ENCODE measurements at regions not wholly inside any gene's neighbourhood (a gene's known extent, or its start where the extent isn't known, plus 50 kb on each side); places are given as distances from the start of the nearest gene placed in this dataset.
A peak's percentile ranks its signal among the peaks of the same experiment; 100 is the strongest.

GRCh38 chr15:101590785-101591184, 61.4 kb downstream of the TM2D3 start:
- H3K27ac Mint-ChIP-seq: no peak overlapping the region
- no peaks in the 10 kb centered on the region for H3K36me3 Mint-ChIP-seq
- H3K4me3 Mint-ChIP-seq: no peak overlapping the region
- peaks cover 4 to 17% (median 9%) of the 10 kb centered on the region in 3 donors for H3K9me3 Mint-ChIP-seq
- peaks cover 12% of the 10 kb centered on the region for H3K27me3 Mint-ChIP-seq
- no peaks in the 10 kb centered on the region for H3K4me1 Mint-ChIP-seq

GRCh38 chr15:101583284-101583683, 68.9 kb downstream of the TM2D3 start:
- Mint-ChIP-seq H3K4me3 (no peak overlapping the region), H3K27ac (no peak overlapping the region), H3K9me3 (peaks cover 0 to 6% (median 4%) of the 10 kb centered on the region in 3 donors)

DNA sequence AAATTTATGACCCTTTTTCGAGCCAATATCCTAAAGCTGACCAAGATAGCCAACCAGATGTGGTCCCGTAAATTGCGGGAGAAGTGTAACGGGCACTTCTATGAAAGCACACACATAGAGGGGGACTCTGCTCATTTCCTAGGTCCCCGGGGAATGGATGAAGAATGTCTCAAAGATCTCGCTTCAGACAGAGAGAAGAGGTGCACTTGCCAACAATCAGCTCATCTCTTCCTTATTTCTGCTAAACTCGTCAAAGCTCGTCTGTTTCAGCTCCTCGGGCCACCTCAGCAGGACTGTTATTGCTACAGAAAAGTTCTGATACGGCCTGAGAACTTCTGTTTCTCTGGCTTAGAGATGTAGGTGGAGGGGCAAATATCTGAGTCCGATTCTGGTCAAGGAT, 71.8 kb downstream of the TM2D3 start:
- Mint-ChIP-seq H3K36me3 (peaks cover 2% of the 10 kb centered on the region), H3K4me3 (no peak overlapping the region), H3K27me3 (peaks cover 17% of the 10 kb centered on the region), H3K9me3 (peaks cover 0 to 11% (median 6%) of the 10 kb centered on the region in 3 donors), H3K27ac (no peak overlapping the region), H3K4me1 (no peaks in the 10 kb centered on the region)

More at GRCh38 chr15:101583284-101583683, 68.9 kb downstream of the TM2D3 start:
- H3K27me3 Mint-ChIP-seq: peaks cover 18% of the 10 kb centered on the region
- H3K4me1 Mint-ChIP-seq: no peaks in the 10 kb centered on the region
- no peaks in the 10 kb centered on the region for H3K36me3 Mint-ChIP-seq

DNA sequence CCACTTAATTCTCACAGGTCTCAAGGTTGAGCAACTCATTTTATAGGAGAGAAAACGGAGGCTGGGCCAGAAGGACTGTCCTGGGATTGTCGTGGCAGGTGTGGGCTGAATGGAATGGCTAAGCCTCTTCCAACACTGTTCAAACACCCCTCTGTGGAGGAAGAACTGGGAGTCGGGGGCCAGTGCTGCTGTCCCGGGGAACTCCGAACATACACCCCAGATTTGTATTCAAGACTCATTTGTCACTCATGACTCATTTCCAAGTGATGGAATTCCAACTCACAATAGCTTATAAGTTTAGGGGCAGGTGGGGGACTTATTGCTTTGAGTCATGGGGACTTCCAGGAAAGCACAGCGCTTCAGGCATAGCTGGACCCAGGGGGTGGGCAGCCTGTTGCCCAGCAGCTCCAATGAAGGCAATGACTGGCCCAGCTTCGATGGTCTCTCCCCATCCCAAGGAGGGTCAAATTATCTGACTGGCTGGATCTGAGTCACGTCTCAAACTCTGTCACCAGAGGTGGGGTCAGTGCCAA, 72.5 kb downstream of the TM2D3 start:
- H3K27ac Mint-ChIP-seq: no peak overlapping the region
- H3K36me3 Mint-ChIP-seq: peaks cover 2% of the 10 kb centered on the region
- H3K27me3 Mint-ChIP-seq: peaks cover 17% of the 10 kb centered on the region
- peaks cover 0 to 11% (median 6%) of the 10 kb centered on the region in 3 donors for H3K9me3 Mint-ChIP-seq
- H3K4me3 Mint-ChIP-seq: no peak overlapping the region
- no peaks in the 10 kb centered on the region for H3K4me1 Mint-ChIP-seq

DNA sequence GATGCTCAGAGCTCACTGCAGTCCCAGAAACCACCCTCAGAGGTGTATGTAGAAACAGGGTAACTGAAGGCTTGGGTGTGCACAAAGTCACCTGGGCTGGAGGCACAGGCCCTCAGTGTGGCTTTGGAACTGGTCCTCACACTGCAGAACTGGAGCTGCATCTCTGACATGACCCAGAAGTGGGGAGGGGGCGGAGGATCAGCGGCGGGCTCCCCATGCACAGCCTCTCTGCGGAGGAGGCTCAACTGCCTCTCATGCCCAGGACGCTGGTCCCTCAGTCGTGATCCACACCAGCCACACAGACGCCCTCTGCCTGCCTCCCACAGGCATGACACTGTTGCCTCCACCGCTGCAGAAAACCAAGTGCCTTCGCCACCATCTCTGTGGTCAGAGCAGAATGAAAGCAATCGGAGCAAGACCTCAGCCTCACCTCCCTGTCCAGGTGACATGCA, 73.7 kb downstream of the TM2D3 start:
- peaks cover 18% of the 10 kb centered on the region for H3K27me3 Mint-ChIP-seq
- H3K27ac Mint-ChIP-seq: peak overlapping the region in 1 of 3 donors; percentile 90
- H3K4me1 Mint-ChIP-seq: no peaks in the 10 kb centered on the region
- peaks cover 2% of the 10 kb centered on the region for H3K36me3 Mint-ChIP-seq
- H3K4me3 Mint-ChIP-seq: no peak overlapping the region
- peaks cover 0 to 6% (median 2%) of the 10 kb centered on the region in 3 donors for H3K9me3 Mint-ChIP-seq

DNA sequence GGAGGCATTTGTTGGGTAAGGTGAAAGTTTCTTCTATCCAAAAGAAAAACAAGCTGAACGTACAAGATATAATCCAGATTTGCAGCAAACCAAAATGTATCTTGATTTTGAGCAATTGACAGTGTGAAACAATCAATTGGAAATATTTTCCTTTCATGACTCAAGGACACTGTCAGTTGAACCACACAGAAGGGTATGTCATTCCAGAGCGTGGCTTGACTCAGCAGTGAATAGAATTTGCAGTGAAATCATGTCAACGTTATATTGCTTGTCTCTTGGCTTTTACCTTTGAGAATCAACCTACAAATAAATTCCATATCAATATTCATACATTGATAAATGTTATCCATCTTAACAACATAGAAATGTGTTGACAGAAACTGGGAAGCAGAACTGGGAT, 78.2 kb downstream of the TM2D3 start:
- no peaks in the 10 kb centered on the region for H3K4me1 Mint-ChIP-seq
- H3K36me3 Mint-ChIP-seq: peaks cover 2% of the 10 kb centered on the region
- H3K27ac Mint-ChIP-seq: peak overlapping the region in 1 of 3 donors; percentile 7
- no peak overlapping the region for H3K4me3 Mint-ChIP-seq
- peaks cover 0 to 6% (median 0%) of the 10 kb centered on the region in 3 donors for H3K9me3 Mint-ChIP-seq
- H3K27me3 Mint-ChIP-seq: peaks cover 14% of the 10 kb centered on the region

DNA sequence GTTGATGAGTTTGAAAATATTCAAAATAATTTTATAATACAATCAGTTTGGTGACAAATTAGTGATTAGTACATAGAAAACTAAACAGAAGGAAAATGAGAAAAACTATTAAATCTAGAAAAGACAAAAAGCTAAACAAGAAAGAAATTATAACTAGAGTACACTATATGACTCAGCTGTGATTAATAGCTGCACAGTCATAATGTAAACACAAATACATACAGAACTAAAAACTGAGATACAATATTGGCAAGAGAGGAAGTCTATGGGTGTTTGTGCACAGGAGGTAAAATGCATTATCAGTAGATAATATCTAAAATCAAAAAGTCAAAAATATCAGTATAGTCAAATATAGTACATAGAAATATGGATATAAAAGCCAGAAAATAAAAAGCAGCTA, 80.7 kb upstream of the PCSK6 start:
- Mint-ChIP-seq H3K27ac (no peak overlapping the region), H3K27me3 (peaks cover 15% of the 10 kb centered on the region), H3K36me3 (no peaks in the 10 kb centered on the region), H3K9me3 (peaks cover 0 to 2% (median 0%) of the 10 kb centered on the region in 3 donors), H3K4me1 (no peaks in the 10 kb centered on the region), H3K4me3 (no peak overlapping the region)

DNA sequence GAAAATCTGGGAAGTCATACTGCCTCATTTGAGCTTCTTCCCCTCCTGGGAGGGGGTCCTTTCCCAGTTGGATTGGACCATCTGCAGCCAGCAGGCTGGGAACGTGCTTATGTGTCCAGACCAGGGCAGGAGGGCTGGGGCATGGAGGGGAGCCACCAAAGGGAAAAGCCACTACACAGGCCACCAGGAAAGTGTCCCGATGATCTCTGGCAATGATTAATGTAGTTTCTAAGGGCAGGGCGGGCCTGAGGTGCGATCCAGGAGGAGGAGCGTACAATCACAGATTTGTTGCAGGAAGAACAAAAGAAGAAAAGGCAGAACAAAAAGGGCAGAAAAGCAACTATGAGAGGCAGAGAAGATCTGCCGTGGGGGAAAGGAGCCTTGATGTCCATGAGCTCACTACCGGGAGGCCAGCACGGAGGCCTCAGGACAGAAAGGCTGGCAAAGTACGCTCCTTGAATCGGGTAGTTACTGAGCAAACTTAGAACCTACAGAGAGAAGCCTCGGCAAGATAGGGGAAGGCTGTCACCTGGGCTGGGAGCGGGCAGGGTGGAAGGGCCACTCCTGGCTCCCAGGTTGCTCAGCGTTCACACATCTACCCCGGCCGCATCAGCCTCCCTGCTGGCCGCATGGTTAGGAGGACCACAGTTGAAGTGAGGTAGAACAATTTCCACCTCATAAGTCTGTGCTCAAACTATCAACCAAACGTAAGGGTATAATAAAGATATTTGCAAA, 79.5 kb upstream of the PCSK6 start:
- Mint-ChIP-seq H3K9me3 (peaks cover 0 to 2% (median 0%) of the 10 kb centered on the region in 3 donors), H3K27ac (no peak overlapping the region), H3K4me1 (no peaks in the 10 kb centered on the region), H3K27me3 (peaks cover 17% of the 10 kb centered on the region), H3K36me3 (peaks cover 2% of the 10 kb centered on the region), H3K4me3 (no peak overlapping the region)

DNA sequence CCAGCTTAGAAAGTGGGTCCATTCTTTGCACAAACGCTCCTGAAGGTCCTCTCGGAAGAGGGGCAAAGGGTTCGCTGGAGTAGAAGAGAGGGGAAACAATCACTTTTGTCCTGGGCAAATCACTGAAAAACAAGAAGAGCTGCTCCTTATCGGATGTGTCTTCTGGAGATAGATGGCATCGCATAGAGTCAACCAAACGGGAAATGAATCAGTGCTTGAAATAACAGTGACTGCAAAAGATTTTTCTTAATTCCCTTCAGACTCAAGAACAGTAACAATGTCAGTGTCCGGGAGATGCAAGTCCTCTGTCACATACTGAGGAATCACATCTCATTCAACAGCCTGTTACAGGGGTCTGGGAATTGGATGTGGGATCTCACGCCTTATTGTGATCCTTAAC, 78.8 kb upstream of the PCSK6 start:
- Mint-ChIP-seq H3K27ac (no peak overlapping the region), H3K36me3 (peaks cover 2% of the 10 kb centered on the region), H3K9me3 (peaks cover 0 to 2% (median 0%) of the 10 kb centered on the region in 3 donors), H3K4me1 (no peaks in the 10 kb centered on the region), H3K27me3 (peaks cover 12% of the 10 kb centered on the region), H3K4me3 (no peak overlapping the region)

GRCh38 chr15:101566748-101567488, 77.4 kb upstream of the PCSK6 start:
- H3K4me1 Mint-ChIP-seq: no peaks in the 10 kb centered on the region
- no peak overlapping the region for H3K4me3 Mint-ChIP-seq
- H3K27me3 Mint-ChIP-seq: peaks cover 12% of the 10 kb centered on the region
- H3K9me3 Mint-ChIP-seq: peaks cover 0 to 2% (median 0%) of the 10 kb centered on the region in 3 donors
- no peak overlapping the region for H3K27ac Mint-ChIP-seq
- peaks cover 2% of the 10 kb centered on the region for H3K36me3 Mint-ChIP-seq

GRCh38 chr15:101565377-101565776, 75.9 kb upstream of the PCSK6 start:
- no peaks in the 10 kb centered on the region for H3K4me1 Mint-ChIP-seq
- H3K9me3 Mint-ChIP-seq: peaks cover 0 to 2% (median 0%) of the 10 kb centered on the region in 3 donors
- peaks cover 15% of the 10 kb centered on the region for H3K27me3 Mint-ChIP-seq
- peaks cover 2% of the 10 kb centered on the region for H3K36me3 Mint-ChIP-seq
- H3K4me3 Mint-ChIP-seq: no peak overlapping the region
- H3K27ac Mint-ChIP-seq: no peak overlapping the region

DNA sequence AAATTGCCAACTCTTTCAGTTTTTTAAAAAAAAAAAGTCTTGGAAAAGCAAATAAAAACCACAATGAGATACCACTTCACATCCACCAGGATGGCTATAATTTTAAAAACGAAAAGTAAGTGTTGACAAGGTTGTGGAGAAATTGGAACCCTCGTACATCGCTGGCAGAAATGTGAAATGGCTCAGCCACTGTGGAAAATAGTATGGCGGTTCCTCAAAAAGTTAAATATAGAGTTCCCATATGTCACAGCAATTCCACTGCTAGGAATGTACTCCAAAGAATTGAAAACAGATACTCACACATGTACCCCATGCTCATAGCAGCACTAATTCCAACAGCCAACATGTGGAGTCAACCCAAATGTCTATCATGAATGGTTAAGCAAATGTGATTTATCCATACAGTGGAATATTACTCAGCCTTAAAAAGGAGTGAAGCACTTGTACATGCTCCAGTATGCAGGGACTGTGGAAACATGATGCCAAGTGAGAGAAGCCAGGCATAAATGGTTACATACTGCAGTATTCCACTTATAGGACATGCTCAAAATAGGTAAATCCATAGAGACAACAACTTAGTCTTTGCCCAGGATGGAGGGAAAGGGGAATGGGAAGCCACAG, 73.8 kb upstream of the PCSK6 start:
- Mint-ChIP-seq H3K27me3 (peaks cover 12% of the 10 kb centered on the region), H3K36me3 (peaks cover 2% of the 10 kb centered on the region), H3K9me3 (peaks cover 0 to 4% (median 0%) of the 10 kb centered on the region in 3 donors), H3K27ac (no peak overlapping the region), H3K4me3 (no peak overlapping the region), H3K4me1 (no peaks in the 10 kb centered on the region)

DNA sequence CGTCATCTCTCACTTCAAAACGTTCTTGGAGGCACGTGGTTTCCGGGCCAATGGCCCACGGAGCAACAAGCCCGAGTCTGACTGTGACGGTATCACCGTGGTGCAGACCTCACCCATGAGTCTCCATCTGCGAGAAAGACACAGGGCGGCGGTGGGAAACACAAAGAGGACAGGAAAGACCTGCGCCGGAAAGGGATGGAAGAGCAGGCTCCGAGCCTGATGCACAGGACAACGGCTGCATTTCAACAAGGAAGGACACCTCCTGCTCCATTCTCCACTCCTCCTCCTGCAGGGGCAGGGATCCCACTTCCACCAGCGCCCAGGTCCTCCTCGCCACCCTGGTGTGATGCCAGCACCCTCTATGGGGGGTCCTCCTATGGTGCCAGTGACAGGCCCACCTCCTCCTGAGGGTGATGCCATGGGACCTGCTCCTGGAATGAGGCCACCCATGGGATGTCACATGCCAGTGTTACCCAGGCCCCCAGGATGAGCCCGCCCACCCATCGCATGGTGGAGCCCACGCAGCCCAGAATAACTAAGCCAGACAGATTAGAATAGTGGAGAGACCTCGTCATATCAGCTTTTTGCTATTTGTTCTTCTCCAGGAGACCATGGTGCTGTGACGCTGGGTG, 73.0 kb upstream of the PCSK6 start:
- H3K27ac Mint-ChIP-seq: no peak overlapping the region

GRCh38 chr15:101561584-101561906, 72.0 kb upstream of the PCSK6 start:
- Mint-ChIP-seq H3K4me3 (no peak overlapping the region), H3K4me1 (no peaks in the 10 kb centered on the region), H3K27ac (no peak overlapping the region), H3K9me3 (peaks cover 0 to 4% (median 0%) of the 10 kb centered on the region in 3 donors), H3K27me3 (peaks cover 8% of the 10 kb centered on the region), H3K36me3 (peaks cover 2% of the 10 kb centered on the region)

More for the DNA sequence above, 73.0 kb upstream of the PCSK6 start:
- Mint-ChIP-seq H3K36me3 (peaks cover 2% of the 10 kb centered on the region), H3K4me1 (no peaks in the 10 kb centered on the region), H3K9me3 (peaks cover 0 to 4% (median 0%) of the 10 kb centered on the region in 3 donors), H3K27me3 (peaks cover 12% of the 10 kb centered on the region), H3K4me3 (no peak overlapping the region)

Data from IgD-negative memory B cell (primary cell).